ENCODE measurements at regions not wholly inside any gene's neighbourhood (a gene's known extent, or its start where the extent isn't known, plus 50 kb on each side); places are given as distances from the start of the nearest gene placed in this dataset.
"Not testable (repeated sequence)": the region's sequence is repeated elsewhere in the genome, so short reads cannot be mapped to it uniquely, and the experiment has no call there.

- no peak for DNase-seq
- intact Hi-C loops (cut with DNase I; ENCODE audit: low total_unique reads), result no loop called here
These were observed 200.2 kb upstream of the FAM47A start for GRCh38 chrX:34332334-34332733.

GRCh38 chrX:34325460-34325859 is 193.3 kb upstream of the FAM47A start:
- H3K9me3 ChIP-seq, result no peaks in the 10 kb centered on the region
- no peaks in the 10 kb centered on the region for H3K36me3 ChIP-seq
- no peak for DNase-seq
- TF ChIP-seq CTCF (IDR thresholded peaks at IDR 0.05) (no peak), POLR2A (IDR thresholded peaks at IDR 0.05) (no peak)
- H3K4me1 ChIP-seq, result no peaks in the 10 kb centered on the region
- intact Hi-C loops (cut with DNase I; ENCODE audit: low total_unique reads), result no loop called here
- peaks cover 0 to 4% of the 10 kb centered on the region in 2 donors for H3K27me3 ChIP-seq
- H3K4me3 ChIP-seq, result no peak overlapping the region
- H3K27ac ChIP-seq, result no peak overlapping the region

More at GRCh38 chrX:34332334-34332733, 200.2 kb upstream of the FAM47A start:
- H3K27me3 ChIP-seq, result peaks cover 0 to 4% of the 10 kb centered on the region in 2 donors
- H3K4me3 ChIP-seq, result no peak overlapping the region
- H3K4me1 ChIP-seq, result no peaks in the 10 kb centered on the region
- TF ChIP-seq CTCF (IDR thresholded peaks at IDR 0.05) (no peak), POLR2A (IDR thresholded peaks at IDR 0.05) (no peak)
- H3K27ac ChIP-seq, result no peak overlapping the region
- no peaks in the 10 kb centered on the region for H3K9me3 ChIP-seq
- H3K36me3 ChIP-seq, result no peaks in the 10 kb centered on the region

- H3K27me3 ChIP-seq; H3K4me1 ChIP-seq; H3K36me3 ChIP-seq; intact Hi-C loops (cut with DNase I; ENCODE audit: low total_unique reads); H3K4me3 ChIP-seq; H3K9me3 ChIP-seq; H3K27ac ChIP-seq; DNase-seq: not testable (repeated sequence)
These were observed 188.3 kb upstream of the FAM47A start for GRCh38 chrX:34320424-34320823.

- intact Hi-C loops (cut with DNase I; ENCODE audit: low total_unique reads), result no loop called here
- TF ChIP-seq CTCF (IDR thresholded peaks at IDR 0.05), result peak; percentile 30 to 53 (median 40)
- no peak for TF ChIP-seq POLR2A (IDR thresholded peaks at IDR 0.05)
These were observed 168.8 kb upstream of the FAM47A start for GRCh38 chrX:34300871-34301270.

GRCh38 chrX:34299451-34299967 is 167.4 kb upstream of the FAM47A start:
- no peaks in the 10 kb centered on the region for H3K27me3 ChIP-seq
- no peak for DNase-seq
- intact Hi-C loops (cut with DNase I; ENCODE audit: low total_unique reads), result no loop called here
- no peaks in the 10 kb centered on the region for H3K4me1 ChIP-seq
- H3K4me3 ChIP-seq, result no peak overlapping the region
- TF ChIP-seq CTCF (IDR thresholded peaks at IDR 0.05), result no peak
- no peak for TF ChIP-seq POLR2A (IDR thresholded peaks at IDR 0.05)
- H3K27ac ChIP-seq, result no peak overlapping the region
- no peaks in the 10 kb centered on the region for H3K9me3 ChIP-seq
- H3K36me3 ChIP-seq, result no peaks in the 10 kb centered on the region

More at GRCh38 chrX:34300871-34301270, 168.8 kb upstream of the FAM47A start:
- H3K9me3 ChIP-seq, result no peaks in the 10 kb centered on the region
- peak in 1 of 2 donors; percentile 15 for DNase-seq
- no peaks in the 10 kb centered on the region for H3K27me3 ChIP-seq
- no peak overlapping the region for H3K4me3 ChIP-seq
- no peaks in the 10 kb centered on the region for H3K4me1 ChIP-seq
- H3K36me3 ChIP-seq, result no peaks in the 10 kb centered on the region
- H3K27ac ChIP-seq, result no peak overlapping the region

GRCh38 chrX:34294665-34295064 is 162.6 kb upstream of the FAM47A start:
- H3K4me1 ChIP-seq, result no peaks in the 10 kb centered on the region
- no peak overlapping the region for H3K27ac ChIP-seq
- intact Hi-C loops (cut with DNase I; ENCODE audit: low total_unique reads), result no loop called here
- DNase-seq, result no peak
- no peaks in the 10 kb centered on the region for H3K27me3 ChIP-seq
- H3K4me3 ChIP-seq, result no peak overlapping the region
- H3K9me3 ChIP-seq, result no peaks in the 10 kb centered on the region
- H3K36me3 ChIP-seq, result no peaks in the 10 kb centered on the region
- TF ChIP-seq POLR2A (IDR thresholded peaks at IDR 0.05) (no peak), CTCF (IDR thresholded peaks at IDR 0.05) (no peak)

All from uterus (tissue), 3 donors.